Right kidney (tissue), 1 donor: ENCODE measurements at regions not wholly inside any gene's neighbourhood (a gene's known extent, or its start where the extent isn't known, plus 50 kb on each side); places are given as distances from the start of the nearest gene placed in this dataset.

Experiments used
- DNase-seq: peaks from one replicate; pipeline ENCODE4 v3.0.0-alpha.2; 2016

GRCh38 chr2:45337481-45337880 is 273.6 kb downstream of the SRBD1 start:
- no peak for DNase-seq

DNA sequence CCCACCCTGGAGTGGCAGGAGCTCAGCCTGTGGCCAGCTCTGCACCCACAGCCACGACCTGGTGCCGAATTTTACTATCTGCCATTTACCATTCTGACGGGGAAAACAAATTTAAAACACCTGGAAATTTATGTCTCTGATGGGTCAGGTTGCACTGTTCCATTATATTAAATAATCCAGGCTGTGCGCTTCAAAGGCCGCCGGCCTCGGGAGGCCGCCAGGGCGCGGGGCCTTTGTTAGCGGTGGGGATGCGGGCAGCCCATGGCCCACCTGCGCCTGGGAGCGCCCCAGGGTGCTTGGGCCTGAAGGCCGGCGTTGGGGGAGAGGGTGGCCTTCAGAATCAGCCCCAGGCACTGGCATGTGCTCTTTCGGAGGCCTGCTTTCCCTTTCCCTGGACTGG is 276.9 kb downstream of the SRBD1 start:
- DNase-seq = no peak

DNA sequence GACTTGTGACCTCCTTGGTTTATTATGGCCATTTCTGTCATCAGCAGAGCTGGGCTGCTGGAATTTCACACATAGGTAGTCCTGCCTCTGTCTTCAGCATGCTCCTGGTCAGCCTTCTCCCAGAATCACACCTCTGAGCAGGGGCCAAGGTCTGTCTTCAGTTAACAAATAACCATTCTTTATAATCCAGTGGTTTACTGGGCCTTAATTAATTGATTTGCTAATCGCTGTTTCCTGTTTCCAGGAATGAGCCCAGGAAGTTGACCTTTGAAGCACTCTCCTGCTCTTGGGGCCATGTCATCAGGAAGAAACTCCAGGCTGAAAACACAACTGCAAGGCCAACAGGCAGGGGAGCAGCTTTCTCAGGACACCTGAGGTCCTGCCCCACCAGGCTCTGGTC is 278.5 kb downstream of the SRBD1 start:
- no peak for DNase-seq

GRCh38 chr2:45332094-45332493 is 279.0 kb downstream of the SRBD1 start:
- no peak for DNase-seq

DNA sequence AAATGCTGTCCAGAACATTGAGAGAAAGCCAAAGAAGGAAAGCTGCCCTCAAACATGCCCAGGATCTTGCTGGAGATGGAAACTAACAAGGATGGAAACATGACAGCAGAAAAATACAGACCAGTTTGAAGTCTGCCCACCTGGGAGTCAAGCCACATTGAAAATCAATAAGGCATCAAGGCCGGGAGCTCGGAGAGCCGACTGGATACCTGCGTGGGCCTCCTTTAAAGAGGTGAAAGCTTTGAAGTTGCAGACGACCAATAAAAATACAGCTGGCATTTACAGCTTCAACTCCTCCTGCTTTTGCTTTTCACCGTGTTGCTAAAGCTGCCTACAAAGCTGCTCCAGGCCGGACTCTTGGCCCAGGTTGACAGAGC is 279.7 kb downstream of the SRBD1 start:
- DNase-seq = no peak

DNA sequence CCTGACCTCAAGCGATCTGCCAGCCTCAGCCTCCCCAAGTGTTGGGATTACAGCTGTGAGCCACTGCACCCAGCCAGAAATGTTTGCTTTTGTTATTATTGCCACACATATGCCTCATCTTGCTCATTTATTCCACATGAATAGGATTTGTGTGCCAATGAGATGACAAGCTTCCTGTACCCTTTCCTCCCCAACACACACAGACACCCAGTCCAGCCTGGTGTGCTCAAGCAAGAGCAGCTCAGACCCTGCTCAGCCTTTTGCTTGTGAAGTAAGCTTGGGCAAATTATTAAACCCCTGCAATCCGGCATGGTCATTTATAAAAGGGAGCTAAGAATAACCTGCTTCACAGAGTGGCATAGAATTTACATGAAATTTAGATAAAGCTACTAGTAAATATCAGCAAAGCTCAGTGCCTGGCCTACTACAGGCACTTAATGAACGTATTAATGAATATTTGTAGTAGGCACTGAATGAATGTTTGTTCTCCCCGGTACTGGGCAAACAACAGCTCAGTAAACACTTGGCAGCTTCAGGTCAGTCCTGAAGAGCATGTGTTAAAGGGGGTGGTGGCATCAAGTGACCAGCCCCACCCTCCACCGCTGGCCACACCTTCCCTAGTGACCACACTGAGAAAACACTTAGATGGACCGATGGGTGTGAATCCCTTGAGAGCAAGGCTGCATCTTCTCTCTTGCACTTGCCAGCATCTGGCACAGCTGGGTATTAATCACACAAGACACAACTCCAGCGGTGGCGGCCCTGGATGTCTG is 280.2 kb downstream of the SRBD1 start:
- DNase-seq = no peak

- no peak for DNase-seq
Observed at GRCh38 chr2:45330108-45330507, 281.0 kb downstream of the SRBD1 start.

- DNase-seq = no peak
Observed at GRCh38 chr2:45329045-45329677, 281.9 kb downstream of the SRBD1 start.

DNA sequence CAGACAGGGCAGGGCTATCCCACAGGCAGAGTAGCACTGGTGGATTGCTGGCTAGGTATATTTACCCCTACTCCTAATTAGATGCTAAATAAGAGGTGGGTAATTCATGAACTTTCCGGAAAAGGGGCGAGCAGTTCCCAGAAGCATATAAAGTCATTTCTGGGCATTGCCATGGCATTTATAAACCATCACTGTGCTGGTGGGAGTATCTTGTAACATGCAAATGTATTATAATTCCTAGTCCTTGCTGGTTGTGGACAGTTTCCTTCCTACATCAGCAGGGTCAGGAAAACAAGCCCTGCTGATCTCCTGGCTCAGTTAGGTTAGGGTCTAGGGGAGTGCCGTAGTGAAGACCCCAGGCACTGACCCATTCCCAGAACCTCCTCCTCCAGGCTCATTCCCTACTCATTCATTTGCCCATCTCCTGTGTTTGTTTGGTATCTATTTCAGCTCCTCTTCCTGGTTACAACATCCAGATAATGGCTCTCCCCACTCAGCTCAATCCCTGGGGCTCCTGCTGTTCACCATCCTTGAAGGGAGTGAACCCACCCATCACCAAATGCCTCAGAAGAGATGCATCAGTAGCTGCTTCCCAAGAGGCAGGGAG is 282.7 kb downstream of the SRBD1 start:
- DNase-seq = no peak

GRCh38 chr2:45323344-45323743 is 287.7 kb downstream of the SRBD1 start:
- no peak for DNase-seq

- DNase-seq = no peak
Observed at GRCh38 chr2:45320956-45321355, 290.1 kb downstream of the SRBD1 start.

DNA sequence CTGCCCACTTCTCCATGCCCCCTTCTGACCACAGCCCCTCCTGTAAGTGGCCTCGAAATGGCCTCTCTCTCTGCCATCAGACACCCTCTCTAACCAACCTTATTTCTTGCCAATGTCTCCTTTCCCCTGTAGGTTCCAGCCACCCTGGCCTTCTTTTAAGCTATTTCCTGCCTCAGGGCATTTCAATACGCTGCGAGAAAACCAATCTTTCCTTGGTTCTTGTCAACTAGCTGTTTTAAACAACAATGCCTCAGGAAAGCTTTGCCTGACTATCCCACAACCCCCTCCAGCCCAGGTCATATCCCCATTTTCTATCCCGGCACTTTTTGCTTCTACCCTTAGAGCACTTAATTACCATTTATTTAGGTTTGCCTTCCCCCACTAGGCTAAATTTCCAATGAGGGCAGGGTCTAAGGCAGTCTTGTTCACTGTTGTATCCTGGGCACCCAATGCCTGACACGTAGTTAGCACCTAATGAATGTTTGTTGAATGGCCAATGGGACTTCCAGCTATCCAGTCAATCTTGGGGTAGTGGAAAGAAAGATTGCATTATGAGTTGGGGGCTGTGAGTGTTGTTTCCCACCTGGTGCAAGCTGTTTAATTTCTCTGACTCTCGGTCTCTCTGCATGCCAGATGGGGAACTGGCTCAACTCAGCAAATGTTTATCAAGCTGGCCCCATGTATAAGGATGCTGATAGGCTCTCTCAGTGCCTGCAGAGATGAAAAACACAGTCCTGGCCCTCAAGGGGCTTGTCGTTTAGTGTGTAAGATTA is 291.2 kb downstream of the SRBD1 start:
- no peak for DNase-seq

GRCh38 chr2:45318686-45319085 is 292.4 kb downstream of the SRBD1 start:
- no peak for DNase-seq

DNA sequence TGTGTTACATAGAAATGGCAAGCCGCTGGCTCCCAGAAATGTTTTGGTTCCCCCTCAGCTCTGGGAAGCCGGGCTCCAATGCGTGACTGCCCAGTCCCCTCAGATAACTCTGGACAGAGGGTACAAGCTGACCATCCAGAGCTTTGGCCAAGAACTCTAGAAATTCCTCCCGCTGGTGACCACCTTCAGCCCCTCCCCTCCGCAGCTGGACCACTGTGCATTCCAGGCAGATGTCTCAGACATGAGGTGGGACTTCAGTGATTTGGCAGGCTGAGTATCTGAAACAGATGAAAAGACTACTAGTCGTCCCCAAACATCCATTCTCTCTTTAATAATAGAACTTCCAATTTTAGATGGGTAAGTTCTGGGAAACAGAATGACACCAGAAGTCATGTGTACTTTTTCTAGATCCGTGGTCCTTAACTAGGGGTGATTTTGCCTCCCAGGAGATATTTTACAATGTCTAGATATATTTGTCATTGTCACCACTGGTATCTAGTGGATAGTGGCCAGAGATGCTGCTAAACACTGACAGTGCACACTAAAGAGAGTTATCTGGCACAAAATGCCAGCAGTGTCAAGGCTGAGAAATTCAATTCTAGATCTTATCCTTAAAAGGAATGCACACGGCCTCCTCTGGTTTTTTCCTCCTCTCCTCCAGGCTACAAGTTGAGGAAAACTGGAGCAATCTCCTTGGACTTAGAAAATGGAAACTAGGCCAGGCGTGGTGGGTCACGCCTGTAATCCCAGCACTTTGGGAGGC is 294.3 kb downstream of the SRBD1 start:
- DNase-seq = no peak

GRCh38 chr2:45315861-45316260 is 295.2 kb downstream of the SRBD1 start:
- DNase-seq = no peak

DNA sequence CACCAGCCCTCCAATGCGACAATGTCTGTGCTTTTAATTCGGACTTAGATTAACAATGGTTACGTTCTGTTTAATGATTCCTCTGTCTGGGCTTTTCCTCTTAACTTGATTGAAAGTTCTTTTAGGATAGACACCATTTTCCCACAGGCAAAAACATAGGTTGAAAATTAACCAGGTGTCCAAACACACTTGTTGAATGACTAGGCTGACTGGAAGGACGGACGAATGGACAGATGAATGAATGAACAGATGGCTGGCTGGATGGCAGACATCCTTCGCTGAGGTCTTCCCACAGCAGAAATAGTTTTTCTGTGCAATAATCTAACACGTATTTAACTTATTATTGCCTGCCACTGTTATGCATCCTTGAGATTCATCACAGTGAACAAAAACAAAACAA is 298.8 kb downstream of the SRBD1 start:
- no peak for DNase-seq

DNA sequence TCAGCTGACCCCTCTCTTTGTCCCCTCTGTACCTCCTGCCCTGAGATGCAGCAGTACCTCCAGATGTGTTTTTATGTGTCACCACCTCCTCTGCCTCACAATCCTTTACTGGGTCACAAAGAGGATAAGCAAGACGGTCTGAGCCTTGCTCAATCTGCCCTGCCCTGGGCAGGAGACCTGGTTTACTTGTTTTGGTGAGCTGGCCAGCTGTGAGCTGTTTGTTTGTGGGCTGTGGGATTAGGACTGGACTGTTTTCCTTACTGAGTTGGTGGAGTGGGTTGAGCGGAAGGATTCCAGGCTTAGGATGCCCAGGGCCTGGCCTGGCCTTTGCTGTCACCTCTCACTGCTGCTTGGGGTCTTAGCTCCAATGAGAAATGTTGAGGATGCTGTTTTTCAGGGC is 299.5 kb downstream of the SRBD1 start:
- DNase-seq = peak; percentile 21

GRCh38 chr2:45307147-45307546 is 297.9 kb upstream of the SIX2 start:
- DNase-seq = no peak

DNA sequence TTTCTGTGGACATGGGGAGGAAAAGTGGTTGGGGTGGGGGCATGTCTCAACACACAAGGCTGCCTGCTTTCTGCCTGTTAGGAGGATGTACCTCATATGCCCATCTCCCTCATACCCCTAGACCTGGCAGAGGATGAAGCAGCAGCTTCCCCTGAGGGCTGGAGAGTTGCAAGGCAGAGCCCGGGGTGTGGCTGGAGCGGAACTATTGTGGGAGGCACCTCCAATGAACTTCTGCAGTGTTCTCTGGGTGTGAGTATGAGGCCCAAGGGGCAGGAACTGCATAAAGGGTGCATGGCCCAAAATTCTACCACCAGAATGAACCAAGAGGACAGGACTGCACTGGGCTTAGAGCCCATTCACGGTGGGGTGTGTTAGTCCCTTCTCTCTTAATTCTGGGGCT is 296.3 kb upstream of the SIX2 start:
- DNase-seq = no peak

DNA sequence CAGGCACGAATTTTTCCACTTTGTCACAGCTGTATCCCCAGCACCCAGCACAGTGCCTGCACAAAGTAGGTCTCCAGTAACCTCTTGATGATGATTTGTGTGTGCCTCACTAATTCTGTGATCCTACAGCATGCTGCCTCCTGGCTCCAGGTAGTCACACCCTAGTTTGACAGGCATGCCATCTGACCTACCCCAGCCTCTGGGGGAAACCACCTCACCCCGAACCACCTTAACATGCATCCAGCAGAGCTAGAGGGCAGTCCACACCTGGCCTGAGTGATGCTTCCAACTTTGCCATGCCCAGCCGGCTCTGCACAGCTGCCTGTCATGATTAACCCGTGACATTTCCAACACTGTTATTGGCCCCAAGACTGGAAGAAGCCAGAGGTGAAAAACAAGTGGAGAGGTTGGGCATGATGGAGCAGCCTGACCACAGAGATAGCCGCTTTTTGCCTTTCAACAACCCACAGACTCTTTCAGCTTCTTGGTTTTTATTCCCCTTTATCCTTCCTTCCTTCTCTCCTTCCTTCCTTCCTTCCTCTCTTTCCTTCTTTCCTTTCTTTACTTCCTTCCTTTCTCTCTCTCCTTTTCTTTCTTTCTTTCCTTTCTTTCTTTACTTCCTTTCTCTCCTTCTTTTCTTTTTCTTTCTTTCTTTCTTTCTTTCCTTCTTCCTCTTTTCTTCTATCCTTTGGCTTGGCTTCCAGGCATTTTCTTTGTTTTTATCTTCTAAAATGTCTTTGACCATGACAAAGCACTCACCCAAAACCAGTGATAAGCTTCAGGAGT is 294.4 kb upstream of the SIX2 start:
- DNase-seq = no peak
